Activated T-helper 1 cell treated with anti-CD3 and anti-CD28 coated beads, Interleukin-12 subunit alpha, Interleukin-12 subunit beta, Interleukin-2, Interleukin-4 antibody, amounts not matched to agents 30 ng/mL and 10 ng/mL and 1 ng/mL, durations not matched to agents 14 hours and 24 hours and 36 hours (primary cell): ENCODE measurements at regions not wholly inside any gene's neighbourhood (a gene's known extent, or its start where the extent isn't known, plus 50 kb on each side); places are given as distances from the start of the nearest gene placed in this dataset.

Experiments
- DNase-seq: peaks from one replicate; pipeline ENCODE4 v3.0.0; 2021; ENCODE audit warnings: low spot score
- H3K27ac Mint-ChIP-seq: one replicate; pipeline ENCODE4 v1.8.0; 2021; ENCODE audit warnings: mild to moderate bottlenecking, mixed read lengths
- H3K27me3 Mint-ChIP-seq: one replicate; pipeline ENCODE4 v1.8.0; 2022; ENCODE audit warnings: mild to moderate bottlenecking, moderate library complexity, mixed read lengths; ENCODE audit not compliant: insufficient read depth
- H3K36me3 Mint-ChIP-seq: one replicate; pipeline ENCODE4 v1.8.0; 2021; ENCODE audit warnings: low read depth, mixed read lengths
- H3K4me1 Mint-ChIP-seq: one replicate; pipeline ENCODE4 v1.8.0; 2021; ENCODE audit warnings: low read depth, mixed read lengths
- H3K4me3 Mint-ChIP-seq: one replicate; pipeline ENCODE4 v1.8.0; 2021; ENCODE audit warnings: mild to moderate bottlenecking, moderate library complexity, mixed read lengths
- H3K9me3 Mint-ChIP-seq: one replicate; pipeline ENCODE4 v1.8.0; 2021; ENCODE audit warnings: mixed read lengths
- intact Hi-C: fragments of 100-400 bp; cut with micrococcal nuclease; formaldehyde crosslinking; loops from one replicate; pipeline ENCODE4 v1.15.1; 2024

GRCh38 chr2:64350996-64351395 is 103.0 kb upstream of the LGALSL start:
- peaks cover 3% of the 10 kb centered on the region for H3K36me3 Mint-ChIP-seq
- H3K4me3 Mint-ChIP-seq: no peak overlapping the region
- H3K27me3 Mint-ChIP-seq: peaks cover 8% of the 10 kb centered on the region
- no peak for DNase-seq
- intact Hi-C loops: no loop called here
- no peaks in the 10 kb centered on the region for H3K4me1 Mint-ChIP-seq
- H3K9me3 Mint-ChIP-seq: peaks cover 3% of the 10 kb centered on the region
- no peak overlapping the region for H3K27ac Mint-ChIP-seq

GRCh38 chr2:64352292-64352691 is 101.7 kb upstream of the LGALSL start:
- Mint-ChIP-seq H3K4me3 (no peak overlapping the region), H3K27ac (no peak overlapping the region), H3K27me3 (peaks cover 21% of the 10 kb centered on the region), H3K36me3 (peaks cover 3% of the 10 kb centered on the region), H3K4me1 (no peaks in the 10 kb centered on the region), H3K9me3 (peaks cover 3% of the 10 kb centered on the region)
- intact Hi-C loops: no loop called here
- no peak for DNase-seq

- H3K4me1 Mint-ChIP-seq: peaks cover 7% of the 10 kb centered on the region
- no peak overlapping the region for H3K27ac Mint-ChIP-seq
Observed at GRCh38 chr2:64354857-64355680, 98.9 kb upstream of the LGALSL start.

GRCh38 chr2:64356906-64357305 is 97.1 kb upstream of the LGALSL start:
- Mint-ChIP-seq H3K4me3 (no peak overlapping the region), H3K27ac (no peak overlapping the region), H3K27me3 (peaks cover 30% of the 10 kb centered on the region), H3K4me1 (peaks cover 7% of the 10 kb centered on the region), H3K36me3 (peaks cover 3% of the 10 kb centered on the region), H3K9me3 (peaks cover 3% of the 10 kb centered on the region)
- DNase-seq: no peak
- intact Hi-C loops: no loop called here

More at GRCh38 chr2:64354857-64355680, 98.9 kb upstream of the LGALSL start:
- Mint-ChIP-seq H3K27me3 (peaks cover 24% of the 10 kb centered on the region), H3K4me3 (no peak overlapping the region), H3K9me3 (peaks cover 3% of the 10 kb centered on the region), H3K36me3 (peaks cover 3% of the 10 kb centered on the region)
- intact Hi-C loops: no loop called here
- no peak for DNase-seq

GRCh38 chr2:64359171-64359891 is 94.6 kb upstream of the LGALSL start:
- intact Hi-C loops: no loop called here
- H3K4me3 Mint-ChIP-seq: no peak overlapping the region

GRCh38 chr2:64359892-64360657 is 93.9 kb upstream of the LGALSL start:
- Mint-ChIP-seq H3K27me3 (peaks cover 33% of the 10 kb centered on the region), H3K4me3 (no peak overlapping the region), H3K9me3 (no peaks in the 10 kb centered on the region), H3K27ac (peak overlapping the region; percentile 45), H3K36me3 (no peaks in the 10 kb centered on the region), H3K4me1 (peaks cover 7% of the 10 kb centered on the region)
- intact Hi-C loops: no loop called here
- DNase-seq: peak; percentile 27

More at GRCh38 chr2:64359171-64359891, 94.6 kb upstream of the LGALSL start:
- peak overlapping the region; percentile 45 for H3K27ac Mint-ChIP-seq
- H3K27me3 Mint-ChIP-seq: peaks cover 35% of the 10 kb centered on the region
- H3K9me3 Mint-ChIP-seq: no peaks in the 10 kb centered on the region
- no peaks in the 10 kb centered on the region for H3K36me3 Mint-ChIP-seq
- no peak for DNase-seq
- peaks cover 7% of the 10 kb centered on the region for H3K4me1 Mint-ChIP-seq

GRCh38 chr2:64361151-64361938 is 92.6 kb upstream of the LGALSL start:
- Mint-ChIP-seq H3K4me3 (no peak overlapping the region), H3K9me3 (no peaks in the 10 kb centered on the region), H3K4me1 (peaks cover 7% of the 10 kb centered on the region), H3K36me3 (no peaks in the 10 kb centered on the region), H3K27me3 (peaks cover 25% of the 10 kb centered on the region), H3K27ac (no peak overlapping the region)
- DNase-seq: no peak
- intact Hi-C loops: no loop called here

- no peak for DNase-seq
- Mint-ChIP-seq H3K9me3 (no peaks in the 10 kb centered on the region), H3K4me1 (peaks cover 7% of the 10 kb centered on the region), H3K36me3 (no peaks in the 10 kb centered on the region), H3K27me3 (peaks cover 15% of the 10 kb centered on the region), H3K27ac (no peak overlapping the region), H3K4me3 (no peak overlapping the region)
- intact Hi-C loops: no loop called here
Observed at GRCh38 chr2:64362562-64363026, 91.4 kb upstream of the LGALSL start.

GRCh38 chr2:64363140-64363539 is 90.8 kb upstream of the LGALSL start:
- Mint-ChIP-seq H3K27ac (no peak overlapping the region), H3K27me3 (peaks cover 15% of the 10 kb centered on the region), H3K9me3 (no peaks in the 10 kb centered on the region), H3K36me3 (no peaks in the 10 kb centered on the region), H3K4me1 (peaks cover 7% of the 10 kb centered on the region), H3K4me3 (no peak overlapping the region)
- DNase-seq: no peak
- intact Hi-C loops: no loop called here

GRCh38 chr2:64363848-64364247 is 90.1 kb upstream of the LGALSL start:
- no peak for DNase-seq
- Mint-ChIP-seq H3K27me3 (peaks cover 18% of the 10 kb centered on the region), H3K9me3 (no peaks in the 10 kb centered on the region), H3K27ac (no peak overlapping the region), H3K4me1 (peaks cover 7% of the 10 kb centered on the region), H3K36me3 (no peaks in the 10 kb centered on the region), H3K4me3 (no peak overlapping the region)
- intact Hi-C loops: no loop called here

GRCh38 chr2:64367444-64368232 is 86.3 kb upstream of the LGALSL start:
- Mint-ChIP-seq H3K9me3 (no peaks in the 10 kb centered on the region), H3K27ac (no peak overlapping the region), H3K4me3 (no peak overlapping the region), H3K36me3 (no peaks in the 10 kb centered on the region), H3K4me1 (no peaks in the 10 kb centered on the region), H3K27me3 (peaks cover 9% of the 10 kb centered on the region)
- intact Hi-C loops: no loop called here
- DNase-seq: no peak

- H3K27ac Mint-ChIP-seq: no peak overlapping the region
- no peaks in the 10 kb centered on the region for H3K36me3 Mint-ChIP-seq
- H3K4me3 Mint-ChIP-seq: no peak overlapping the region
- DNase-seq: no peak
- no peaks in the 10 kb centered on the region for H3K4me1 Mint-ChIP-seq
- intact Hi-C loops: no loop called here
- H3K9me3 Mint-ChIP-seq: peaks cover 3% of the 10 kb centered on the region
- H3K27me3 Mint-ChIP-seq: peaks cover 12% of the 10 kb centered on the region
Observed at GRCh38 chr2:64369706-64370105, 84.3 kb upstream of the LGALSL start.
